ENCODE measurements at regions not wholly inside any gene's neighbourhood (a gene's known extent, or its start where the extent isn't known, plus 50 kb on each side); places are given as distances from the start of the nearest gene placed in this dataset.

DNA sequence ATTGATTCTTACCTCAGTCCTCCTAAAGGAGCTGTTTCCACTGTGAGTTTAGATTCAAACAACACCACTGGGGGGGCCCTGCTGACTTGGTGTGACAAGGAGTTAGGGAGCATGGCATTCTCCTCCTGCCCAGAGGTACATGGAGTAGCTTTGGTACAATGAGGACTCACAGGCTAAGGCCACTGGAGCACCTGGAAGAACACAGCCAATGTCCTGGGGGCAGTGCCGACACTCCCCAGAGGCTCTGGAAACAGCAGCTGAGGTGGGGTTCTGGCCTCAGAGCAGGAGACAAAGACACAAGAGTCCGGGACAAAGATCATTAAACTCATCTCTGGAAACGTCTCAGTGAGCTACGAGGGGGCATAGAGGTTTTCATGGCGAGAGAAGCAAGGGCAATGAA, 69.7 kb upstream of the POMGNT2 start:
- intact Hi-C loops (cut with micrococcal nuclease; ENCODE audit: unreplicated experiment), result no loop called here
- TF ChIP-seq POLR2AphosphoS5 (IDR thresholded peaks at IDR 0.05; ENCODE audit: low read depth, low read length) (no peak), TCF7L2 (IDR thresholded peaks at IDR 0.05; ENCODE audit: low read depth, low read length) (no peak), SIN3A (IDR thresholded peaks at IDR 0.05; ENCODE audit: borderline replicate concordance, insufficient read depth, low read depth, low read length) (no peak), CTCF (IDR thresholded peaks at IDR 0.05) (no peak), REST (IDR thresholded peaks at IDR 0.05; ENCODE audit: insufficient read depth in 1 of 2, low read depth in 2 of 2, low read length in 1 of 2) (no peak)
- Histone ChIP-seq H3K4me3 (ENCODE audit: low read depth in 2 of 2, low read length in 2 of 2) (no peak overlapping the region), H3K4me1 (ENCODE audit: control insufficient read depth, insufficient read depth, low read length) (no peaks in the 10 kb centered on the region), H3K27me3 (ENCODE audit: control insufficient read depth, insufficient read depth, low read length) (no peaks in the 10 kb centered on the region), H3K9me3 (ENCODE audit: control insufficient read depth, insufficient read depth, low read depth, low read length) (no peaks in the 10 kb centered on the region), H3K36me3 (ENCODE audit: control insufficient read depth, insufficient read depth, low read length) (no peaks in the 10 kb centered on the region), H3K27ac (ENCODE audit: low read length) (no peak overlapping the region)
- no TSS peak for BruUV-seq (replicated peaks)
- in situ Hi-C loops (cut with HindIII; ENCODE audit: low pct_unique_long_range_greater_than_20kb, low sequenced_read_pairs), result no loop called here
- no peak for ATAC-seq
- POLR2A ChIA-PET, result no interaction called here
- DNase-seq (ENCODE audit: low read depth, low spot score), result no peak
- CTCF ChIA-PET, result interaction anchor here (0.6 kb wide), 1 partner anchor 328 kb away, joined by 3 read pairs; no protein-coding TSS in a partner anchor

GRCh38 chr3:43173949-43174348, 68.1 kb upstream of the POMGNT2 start:
- Histone ChIP-seq H3K9me3 (ENCODE audit: control insufficient read depth, insufficient read depth, low read depth, low read length) (no peaks in the 10 kb centered on the region), H3K36me3 (ENCODE audit: control insufficient read depth, insufficient read depth, low read length) (no peaks in the 10 kb centered on the region), H3K4me1 (ENCODE audit: control insufficient read depth, insufficient read depth, low read length) (no peaks in the 10 kb centered on the region), H3K27ac (ENCODE audit: low read length) (no peak overlapping the region), H3K4me3 (ENCODE audit: low read depth in 2 of 2, low read length in 2 of 2) (no peak overlapping the region), H3K27me3 (ENCODE audit: control insufficient read depth, insufficient read depth, low read length) (no peaks in the 10 kb centered on the region)
- DNase-seq (ENCODE audit: low read depth, low spot score), result no peak
- intact Hi-C loops (cut with micrococcal nuclease; ENCODE audit: unreplicated experiment) (no loop called here), in situ Hi-C loops (cut with HindIII; ENCODE audit: low pct_unique_long_range_greater_than_20kb, low sequenced_read_pairs) (no loop called here)
- TF ChIP-seq REST (IDR thresholded peaks at IDR 0.05; ENCODE audit: insufficient read depth in 1 of 2, low read depth in 2 of 2, low read length in 1 of 2), result no peak
- TF ChIP-seq CTCF (IDR thresholded peaks at IDR 0.05), result no peak
- no peak for TF ChIP-seq SIN3A (IDR thresholded peaks at IDR 0.05; ENCODE audit: borderline replicate concordance, insufficient read depth, low read depth, low read length)
- no peak for TF ChIP-seq POLR2AphosphoS5 (IDR thresholded peaks at IDR 0.05; ENCODE audit: low read depth, low read length)
- no peak for TF ChIP-seq TCF7L2 (IDR thresholded peaks at IDR 0.05; ENCODE audit: low read depth, low read length)
- POLR2A ChIA-PET, result no interaction called here
- CTCF ChIA-PET, result no interaction called here
- no TSS peak for BruUV-seq (replicated peaks)
- ATAC-seq, result no peak
